HUES48 (cell line): ENCODE measurements at regions not wholly inside any gene's neighbourhood (a gene's known extent, or its start where the extent isn't known, plus 50 kb on each side); places are given as distances from the start of the nearest gene placed in this dataset.

Source experiments
- H3K27ac ChIP-seq: one replicate; pipeline ENCODE4 v1.7.0; 2013; ENCODE audit warnings: low read depth, low read length, inconsistent platforms
- H3K27me3 ChIP-seq: 2 replicates; pipeline ENCODE4 v1.6.1; 2013; ENCODE audit warnings: mild to moderate bottlenecking, low read length; ENCODE audit not compliant: control insufficient read depth, insufficient read depth
- H3K36me3 ChIP-seq: 2 replicates; pipeline ENCODE4 v1.6.1; 2013; ENCODE audit warnings: low read length; ENCODE audit not compliant: control insufficient read depth, insufficient read depth
- H3K4me1 ChIP-seq: 2 replicates; pipeline ENCODE4 v1.6.1; 2013; ENCODE audit warnings: mild to moderate bottlenecking, low read length; ENCODE audit not compliant: control insufficient read depth, insufficient read depth
- H3K4me3 ChIP-seq: 2 replicates; pipeline ENCODE4 v1.5.1; 2013; ENCODE audit warnings: mild to moderate bottlenecking, low read depth, low read length
- H3K9ac ChIP-seq: 2 replicates; pipeline ENCODE4 v1.6.1; 2013; ENCODE audit warnings: mild to moderate bottlenecking, low read depth, low read length, moderate library complexity
- H3K9me3 ChIP-seq: 2 replicates; pipeline ENCODE4 v1.6.1; 2013; ENCODE audit warnings: low read length; ENCODE audit not compliant: control insufficient read depth, insufficient read depth

GRCh38 chr1:221002601-221003000, 123.4 kb downstream of the HLX start:
- Histone ChIP-seq H3K4me3 (no peak overlapping the region), H3K36me3 (no peaks in the 10 kb centered on the region), H3K27me3 (no peaks in the 10 kb centered on the region), H3K27ac (no peak overlapping the region), H3K9ac (no peak overlapping the region), H3K4me1 (no peaks in the 10 kb centered on the region), H3K9me3 (no peaks in the 10 kb centered on the region; the same call in 1 of the 2 replicates)

GRCh38 chr1:221011145-221011544, 131.9 kb downstream of the HLX start:
- Histone ChIP-seq H3K4me3 (no peak overlapping the region), H3K9ac (no peak overlapping the region)

GRCh38 chr1:221012120-221012519, 132.9 kb downstream of the HLX start:
- Histone ChIP-seq H3K27ac (no peak overlapping the region), H3K4me3 (no peak overlapping the region), H3K4me1 (no peaks in the 10 kb centered on the region), H3K9me3 (no peaks in the 10 kb centered on the region), H3K36me3 (no peaks in the 10 kb centered on the region), H3K27me3 (no peaks in the 10 kb centered on the region), H3K9ac (no peak overlapping the region)

More at GRCh38 chr1:221011145-221011544, 131.9 kb downstream of the HLX start:
- H3K27ac ChIP-seq, result no peak overlapping the region
- H3K27me3 ChIP-seq, result no peaks in the 10 kb centered on the region
- H3K4me1 ChIP-seq, result no peaks in the 10 kb centered on the region
- H3K36me3 ChIP-seq, result no peaks in the 10 kb centered on the region
- no peaks in the 10 kb centered on the region for H3K9me3 ChIP-seq

- H3K9ac ChIP-seq, result no peak overlapping the region
- H3K36me3 ChIP-seq, result no peaks in the 10 kb centered on the region
- H3K4me3 ChIP-seq, result no peak overlapping the region
- no peaks in the 10 kb centered on the region for H3K4me1 ChIP-seq
- no peaks in the 10 kb centered on the region for H3K27me3 ChIP-seq
- H3K27ac ChIP-seq, result no peak overlapping the region
- H3K9me3 ChIP-seq, result no peaks in the 10 kb centered on the region
Measured at GRCh38 chr1:221013691-221014660, 134.7 kb downstream of the HLX start.

- Histone ChIP-seq H3K27ac (no peak overlapping the region), H3K4me3 (no peak overlapping the region), H3K9ac (no peak overlapping the region), H3K9me3 (no peaks in the 10 kb centered on the region), H3K4me1 (no peaks in the 10 kb centered on the region), H3K36me3 (no peaks in the 10 kb centered on the region), H3K27me3 (no peaks in the 10 kb centered on the region)
Measured at GRCh38 chr1:221015159-221015790, 136.0 kb downstream of the HLX start.

GRCh38 chr1:221016751-221017150, 137.5 kb downstream of the HLX start:
- H3K4me3 ChIP-seq, result no peak overlapping the region
- H3K4me1 ChIP-seq, result no peaks in the 10 kb centered on the region
- no peaks in the 10 kb centered on the region for H3K36me3 ChIP-seq
- H3K27me3 ChIP-seq, result no peaks in the 10 kb centered on the region
- H3K9ac ChIP-seq, result no peak overlapping the region
- no peak overlapping the region for H3K27ac ChIP-seq
- H3K9me3 ChIP-seq, result no peaks in the 10 kb centered on the region

- Histone ChIP-seq H3K4me1 (no peaks in the 10 kb centered on the region), H3K36me3 (no peaks in the 10 kb centered on the region)
Measured at GRCh38 chr1:221018414-221018813, 139.2 kb downstream of the HLX start.

GRCh38 chr1:221022331-221022730, 143.1 kb downstream of the HLX start:
- Histone ChIP-seq H3K27me3 (no peaks in the 10 kb centered on the region), H3K4me1 (no peaks in the 10 kb centered on the region), H3K9ac (no peak overlapping the region), H3K4me3 (no peak overlapping the region), H3K27ac (no peak overlapping the region), H3K9me3 (no peaks in the 10 kb centered on the region), H3K36me3 (no peaks in the 10 kb centered on the region)

More at GRCh38 chr1:221018414-221018813, 139.2 kb downstream of the HLX start:
- Histone ChIP-seq H3K9ac (no peak overlapping the region), H3K9me3 (no peaks in the 10 kb centered on the region), H3K4me3 (no peak overlapping the region), H3K27ac (no peak overlapping the region), H3K27me3 (no peaks in the 10 kb centered on the region)

GRCh38 chr1:221023482-221023881, 144.2 kb downstream of the HLX start:
- H3K27me3 ChIP-seq, result no peaks in the 10 kb centered on the region
- H3K4me1 ChIP-seq, result no peaks in the 10 kb centered on the region
- no peaks in the 10 kb centered on the region for H3K36me3 ChIP-seq
- no peak overlapping the region for H3K27ac ChIP-seq
- no peaks in the 10 kb centered on the region for H3K9me3 ChIP-seq
- no peak overlapping the region for H3K9ac ChIP-seq
- H3K4me3 ChIP-seq, result no peak overlapping the region

- no peaks in the 10 kb centered on the region for H3K36me3 ChIP-seq
- no peak overlapping the region for H3K4me3 ChIP-seq
- H3K27me3 ChIP-seq, result no peaks in the 10 kb centered on the region
- no peak overlapping the region for H3K9ac ChIP-seq
- H3K27ac ChIP-seq, result no peak overlapping the region
- H3K9me3 ChIP-seq, result no peaks in the 10 kb centered on the region
- H3K4me1 ChIP-seq, result no peaks in the 10 kb centered on the region
Measured at GRCh38 chr1:221025501-221025900, 146.3 kb downstream of the HLX start.

GRCh38 chr1:221025956-221026355, 146.7 kb downstream of the HLX start:
- Histone ChIP-seq H3K36me3 (no peaks in the 10 kb centered on the region), H3K9ac (no peak overlapping the region), H3K27ac (no peak overlapping the region), H3K9me3 (no peaks in the 10 kb centered on the region), H3K4me1 (no peaks in the 10 kb centered on the region), H3K4me3 (no peak overlapping the region), H3K27me3 (no peaks in the 10 kb centered on the region)
